Lower leg skin (tissue), 3 donors: ENCODE measurements at regions not wholly inside any gene's neighbourhood (a gene's known extent, or its start where the extent isn't known, plus 50 kb on each side); places are given as distances from the start of the nearest gene placed in this dataset.

Source experiments
- CTCF ChIP-seq, 3 donors: fragments of 450-650 bp; IDR thresholded peaks; one replicate each; pipeline ENCODE4 v1.5.1; 2016; ENCODE audit warnings: antibody characterized with exemption in 3 of 3, mild to moderate bottlenecking in 3 of 3, moderate library complexity in 2 of 3
- POLR2A ChIP-seq, 2 donors: fragments of 450-650 bp; IDR thresholded peaks; one replicate each; pipeline ENCODE4 v1.6.1; 2016 to 2017; ENCODE audit warnings: antibody characterized with exemption in 2 of 2, mild to moderate bottlenecking in 1 of 2, moderate library complexity in 1 of 2

- no peak for TF ChIP-seq CTCF (IDR thresholded peaks at IDR 0.05)
- no peak for TF ChIP-seq POLR2A (IDR thresholded peaks at IDR 0.05)
Measured at GRCh38 chrY:15540516-15540915, 1016.2 kb downstream of the NLGN4Y start.
